Keratinocyte (primary cell): ENCODE measurements at regions not wholly inside any gene's neighbourhood (a gene's known extent, or its start where the extent isn't known, plus 50 kb on each side); places are given as distances from the start of the nearest gene placed in this dataset.
A peak's percentile ranks its signal among the peaks of the same experiment; 100 is the strongest.

Experiments used
- DNase-seq: peaks from one replicate; pipeline ENCODE4 v3.0.0-alpha.2; 2011; ENCODE audit warnings: low read depth, missing footprints, low spot score
- FAIRE-seq: peaks from 2 replicates; lab custom pipeline; 2011; peaks lifted over from hg19 to GRCh38; lab: Jason Lieb, UNC
- H2AFZ ChIP-seq: 2 replicates; pipeline ENCODE4 v1.6.0; 2012; ENCODE audit warnings: low read length, control low read depth, inconsistent platforms; ENCODE audit not compliant: control insufficient read depth
- H3K27ac ChIP-seq: 2 replicates; pipeline ENCODE4 v1.5.1; 2011; ENCODE audit warnings: low read length; ENCODE audit not compliant: control insufficient read depth, insufficient read depth
- H3K27me3 ChIP-seq: 3 replicates; pipeline ENCODE4 v1.6.0; 2011; ENCODE audit warnings: low read length; ENCODE audit not compliant: control insufficient read depth, insufficient read depth; ENCODE audit errors: extremely low read depth
- H3K36me3 ChIP-seq, 2 experiments: 2 replicates in 1 of 2; 3 replicates in 1 of 2; pipeline ENCODE4 v1.5.1; 2011; ENCODE audit warnings: low read length in 2 of 2, mild to moderate bottlenecking in 1 of 2; ENCODE audit not compliant: control insufficient read depth in 2 of 2, insufficient read depth in 2 of 2; ENCODE audit errors: extremely low read depth in 1 of 2
- H3K4me1 ChIP-seq: 3 replicates; pipeline ENCODE4 v1.5.1; 2011; ENCODE audit warnings: low read length; ENCODE audit not compliant: control insufficient read depth, insufficient read depth; ENCODE audit errors: extremely low read depth
- H3K4me2 ChIP-seq: 3 replicates; pipeline ENCODE4 v1.6.0; 2011; ENCODE audit warnings: low read depth, low read length; ENCODE audit not compliant: control insufficient read depth, insufficient read depth; ENCODE audit errors: extremely low read depth
- H3K4me3 ChIP-seq, 3 experiments: fragments of 200-600 bp in 1 of 3; sonication (generic) in 1 of 3; 2 replicates in 2 of 3; 3 replicates in 1 of 3; pipeline ENCODE4 v1.5.1; 2011 to 2016; ENCODE audit warnings: low read length in 3 of 3, mild to moderate bottlenecking in 3 of 3, control low read depth in 2 of 3, inconsistent platforms in 1 of 3, low read depth in 1 of 3, mixed read lengths in 1 of 3, mixed run types in 1 of 3, moderate library complexity in 1 of 3; ENCODE audit not compliant: control insufficient read depth in 2 of 3, insufficient read depth in 2 of 3; ENCODE audit errors: extremely low read depth in 1 of 3
- H3K79me2 ChIP-seq: 2 replicates; pipeline ENCODE4 v1.6.0; 2012; ENCODE audit warnings: low read length; ENCODE audit not compliant: control insufficient read depth, insufficient read depth
- H3K9ac ChIP-seq: 3 replicates; pipeline ENCODE4 v1.6.0; 2011; ENCODE audit warnings: low read length; ENCODE audit not compliant: control insufficient read depth, insufficient read depth; ENCODE audit errors: extremely low read depth
- H3K9me1 ChIP-seq: 3 replicates; pipeline ENCODE4 v1.6.0; 2011; ENCODE audit warnings: low read length; ENCODE audit not compliant: control insufficient read depth, insufficient read depth; ENCODE audit errors: extremely low read depth
- H3K9me3 ChIP-seq: 2 replicates; pipeline ENCODE4 v1.5.1; 2012; ENCODE audit warnings: low read depth, low read length; ENCODE audit not compliant: control insufficient read depth
- H4K20me1 ChIP-seq: 3 replicates; pipeline ENCODE4 v1.6.0; 2011; ENCODE audit warnings: low read length; ENCODE audit not compliant: control insufficient read depth, insufficient read depth; ENCODE audit errors: extremely low read depth
- EZH2 ChIP-seq: IDR thresholded peaks from one replicate; pipeline ENCODE4 v1.6.1; 2012; ENCODE audit warnings: inconsistent platforms, mild to moderate bottlenecking, low read length, moderate library complexity
- dilution Hi-C: fragments of 300-500 bp; cut with MboI; formaldehyde crosslinking; loops from one replicate; pipeline ENCODE4 v1.7.0; 2020; ENCODE audit warnings: low sequenced_read_pairs; ENCODE audit not compliant: extremely low pct_ligation_motif_present
- TF ChIP-seq, protein P1 (sequence below), 3 experiments: IDR thresholded peaks in 1 of 3; conservative IDR thresholded peaks in 1 of 3; optimal IDR thresholded peaks in 1 of 3; 2 replicates in 2 of 3; 3 replicates in 1 of 3; pipeline versions ENCODE3 to v1.5.1; 2011; ENCODE audit warnings: low read length in 3 of 3, mild to moderate bottlenecking in 3 of 3, moderate library complexity in 2 of 3, control low read depth in 1 of 3, inconsistent platforms in 1 of 3; ENCODE audit not compliant: insufficient read depth in 2 of 3; ENCODE audit errors: extremely low read depth in 1 of 3

DNA sequence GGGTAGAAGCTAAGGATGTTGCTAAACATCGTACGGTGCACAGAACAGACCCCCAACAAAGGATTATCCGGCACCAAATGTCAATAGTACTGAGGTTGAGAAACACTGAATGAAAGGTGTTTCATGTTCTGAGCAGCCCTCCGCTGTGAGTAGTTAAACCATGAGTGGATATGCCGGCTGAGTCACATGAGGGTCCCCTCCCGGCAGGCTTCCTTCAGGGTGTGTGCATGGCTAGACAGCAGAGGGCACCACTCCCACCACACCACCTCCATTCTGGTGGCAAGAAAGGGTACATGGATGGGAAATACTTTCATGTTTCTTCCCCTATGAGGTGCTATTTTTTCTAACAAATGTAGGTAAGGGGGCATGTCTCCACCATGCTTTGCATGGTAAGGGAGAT lies 128.3 kb upstream of the SEMA6D start:
- Histone ChIP-seq H3K4me2 (no peak overlapping the region), H2AFZ (no peak overlapping the region), H3K79me2 (no peaks in the 10 kb centered on the region), H3K4me3 (no peak overlapping the region), H3K4me1 (no peaks in the 10 kb centered on the region), H3K36me3 (no peaks in the 10 kb centered on the region), H3K9me3 (no peaks in the 10 kb centered on the region), H3K27me3 (no peaks in the 10 kb centered on the region), H3K9me1 (no peaks in the 10 kb centered on the region), H3K9ac (no peak overlapping the region), H3K27ac (no peak overlapping the region), H4K20me1 (no peaks in the 10 kb centered on the region)
- DNase-seq (no peak), FAIRE-seq (no peak)
- TF ChIP-seq, protein P1, sequence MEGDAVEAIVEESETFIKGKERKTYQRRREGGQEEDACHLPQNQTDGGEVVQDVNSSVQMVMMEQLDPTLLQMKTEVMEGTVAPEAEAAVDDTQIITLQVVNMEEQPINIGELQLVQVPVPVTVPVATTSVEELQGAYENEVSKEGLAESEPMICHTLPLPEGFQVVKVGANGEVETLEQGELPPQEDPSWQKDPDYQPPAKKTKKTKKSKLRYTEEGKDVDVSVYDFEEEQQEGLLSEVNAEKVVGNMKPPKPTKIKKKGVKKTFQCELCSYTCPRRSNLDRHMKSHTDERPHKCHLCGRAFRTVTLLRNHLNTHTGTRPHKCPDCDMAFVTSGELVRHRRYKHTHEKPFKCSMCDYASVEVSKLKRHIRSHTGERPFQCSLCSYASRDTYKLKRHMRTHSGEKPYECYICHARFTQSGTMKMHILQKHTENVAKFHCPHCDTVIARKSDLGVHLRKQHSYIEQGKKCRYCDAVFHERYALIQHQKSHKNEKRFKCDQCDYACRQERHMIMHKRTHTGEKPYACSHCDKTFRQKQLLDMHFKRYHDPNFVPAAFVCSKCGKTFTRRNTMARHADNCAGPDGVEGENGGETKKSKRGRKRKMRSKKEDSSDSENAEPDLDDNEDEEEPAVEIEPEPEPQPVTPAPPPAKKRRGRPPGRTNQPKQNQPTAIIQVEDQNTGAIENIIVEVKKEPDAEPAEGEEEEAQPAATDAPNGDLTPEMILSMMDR (optimal IDR thresholded peaks at IDR 0.05 in 1 of 3, IDR thresholded peaks at IDR 0.05 in 1 of 3, conservative IDR thresholded peaks at IDR 0.05 in 1 of 3; ENCODE audit: extremely low read depth in 1 of 3, insufficient read depth in 2 of 3, low read length in 3 of 3) = peak in 1 of 3 experiments; percentile 33
- no peak for TF ChIP-seq EZH2
- dilution Hi-C loops = no loop called here

DNA sequence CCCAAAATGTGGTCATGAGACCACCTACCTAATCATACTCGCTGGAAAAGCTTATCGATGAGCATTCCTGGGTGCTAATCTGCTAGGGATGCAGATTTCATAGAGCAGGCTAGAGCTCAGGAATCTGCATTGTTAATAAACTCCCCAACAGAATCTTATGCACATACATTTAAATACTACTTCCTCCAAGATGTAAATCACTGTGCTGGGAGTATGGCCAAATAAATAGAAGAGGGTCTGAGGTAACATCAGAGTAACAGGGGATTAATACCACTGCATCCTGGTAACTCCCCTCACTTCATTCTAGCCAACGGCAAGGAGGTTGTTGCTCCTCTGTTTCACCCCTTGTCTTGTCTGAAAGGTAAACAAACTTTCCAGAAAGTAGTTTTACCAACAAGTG lies 118.3 kb upstream of the SEMA6D start:
- H4K20me1 ChIP-seq = no peaks in the 10 kb centered on the region
- dilution Hi-C loops = no loop called here

More for the DNA sequence above, 118.3 kb upstream of the SEMA6D start:
- no peaks in the 10 kb centered on the region for H3K36me3 ChIP-seq
- no peaks in the 10 kb centered on the region for H3K9me1 ChIP-seq
- TF ChIP-seq, protein P1 (optimal IDR thresholded peaks at IDR 0.05 in 1 of 3, IDR thresholded peaks at IDR 0.05 in 1 of 3, conservative IDR thresholded peaks at IDR 0.05 in 1 of 3; ENCODE audit: extremely low read depth in 1 of 3, insufficient read depth in 2 of 3, low read length in 3 of 3) = no peak
- TF ChIP-seq EZH2 = no peak
- DNase-seq (no peak), FAIRE-seq (no peak)
- H3K9ac ChIP-seq = no peak overlapping the region
- H3K4me2 ChIP-seq = no peak overlapping the region
- H3K4me3 ChIP-seq = no peak overlapping the region
- no peak overlapping the region for H2AFZ ChIP-seq
- H3K4me1 ChIP-seq = no peaks in the 10 kb centered on the region
- H3K27ac ChIP-seq = no peak overlapping the region
- H3K27me3 ChIP-seq = no peaks in the 10 kb centered on the region
- H3K79me2 ChIP-seq = no peaks in the 10 kb centered on the region
- H3K9me3 ChIP-seq = no peaks in the 10 kb centered on the region
